Fibroblast of the aortic adventitia (primary cell): ENCODE measurements at regions not wholly inside any gene's neighbourhood (a gene's known extent, or its start where the extent isn't known, plus 50 kb on each side); places are given as distances from the start of the nearest gene placed in this dataset.
"Not testable (repeated sequence)": the region's sequence is repeated elsewhere in the genome, so short reads cannot be mapped to it uniquely, and the experiment has no call there.

ENCODE experiments used
- DNase-seq: peaks from one replicate; pipeline ENCODE4 v3.0.0-alpha.2; 2010; ENCODE audit warnings: low read depth
- H3K4me3 ChIP-seq: 2 replicates; pipeline ENCODE4 v1.5.1; 2011; ENCODE audit warnings: low read depth, mild to moderate bottlenecking, control low read depth, low read length, moderate library complexity
- CTCF ChIP-seq: IDR thresholded peaks from 2 replicates; pipeline ENCODE4 v1.5.1; 2011; ENCODE audit warnings: mild to moderate bottlenecking, low read length, control low read depth, inconsistent platforms; ENCODE audit not compliant: insufficient read depth

- not testable (repeated sequence) for H3K4me3 ChIP-seq, DNase-seq
Measured at GRCh38 chr1:147103416-147104155, 68.7 kb downstream of the PRKAB2 start.

- no peak overlapping the region for H3K4me3 ChIP-seq
- no peak for DNase-seq
- no peak for TF ChIP-seq CTCF
Measured at GRCh38 chr1:147099192-147099591, 73.1 kb downstream of the PRKAB2 start.

GRCh38 chr1:147098338-147098973, 73.8 kb downstream of the PRKAB2 start:
- TF ChIP-seq CTCF, result peak; percentile 38

GRCh38 chr1:147095691-147096090, 76.6 kb downstream of the PRKAB2 start:
- TF ChIP-seq CTCF, result no peak
- no peak overlapping the region for H3K4me3 ChIP-seq
- DNase-seq, result no peak

More at GRCh38 chr1:147098338-147098973, 73.8 kb downstream of the PRKAB2 start:
- not testable (repeated sequence) for H3K4me3 ChIP-seq
- peak; percentile 7 for DNase-seq

GRCh38 chr1:147091801-147092200, 80.5 kb downstream of the PRKAB2 start:
- H3K4me3 ChIP-seq, result no peak overlapping the region
- TF ChIP-seq CTCF, result no peak
- no peak for DNase-seq

GRCh38 chr1:147089457-147089856, 82.8 kb downstream of the PRKAB2 start:
- TF ChIP-seq CTCF, result no peak
- no peak for DNase-seq
- no peak overlapping the region for H3K4me3 ChIP-seq

- TF ChIP-seq CTCF, result no peak
- DNase-seq, result no peak
- H3K4me3 ChIP-seq, result no peak overlapping the region
Measured at GRCh38 chr1:147086129-147086528, 86.1 kb downstream of the PRKAB2 start.
